Left renal pelvis (tissue), 4 donors: ENCODE measurements at regions not wholly inside any gene's neighbourhood (a gene's known extent, or its start where the extent isn't known, plus 50 kb on each side); places are given as distances from the start of the nearest gene placed in this dataset.
"Not testable (repeated sequence)": the region's sequence is repeated elsewhere in the genome, so short reads cannot be mapped to it uniquely, and the experiment has no call there.

Experiments used
- DNase-seq, 4 donors: peaks; one replicate each; pipeline ENCODE4 v3.0.0-alpha.2; 2013; ENCODE audit warnings: low read depth in 4 of 4, low spot score in 3 of 4

- DNase-seq = no peak
Measured at GRCh38 chrX:34406580-34406979, 250.5 kb downstream of the TMEM47 start.

DNA sequence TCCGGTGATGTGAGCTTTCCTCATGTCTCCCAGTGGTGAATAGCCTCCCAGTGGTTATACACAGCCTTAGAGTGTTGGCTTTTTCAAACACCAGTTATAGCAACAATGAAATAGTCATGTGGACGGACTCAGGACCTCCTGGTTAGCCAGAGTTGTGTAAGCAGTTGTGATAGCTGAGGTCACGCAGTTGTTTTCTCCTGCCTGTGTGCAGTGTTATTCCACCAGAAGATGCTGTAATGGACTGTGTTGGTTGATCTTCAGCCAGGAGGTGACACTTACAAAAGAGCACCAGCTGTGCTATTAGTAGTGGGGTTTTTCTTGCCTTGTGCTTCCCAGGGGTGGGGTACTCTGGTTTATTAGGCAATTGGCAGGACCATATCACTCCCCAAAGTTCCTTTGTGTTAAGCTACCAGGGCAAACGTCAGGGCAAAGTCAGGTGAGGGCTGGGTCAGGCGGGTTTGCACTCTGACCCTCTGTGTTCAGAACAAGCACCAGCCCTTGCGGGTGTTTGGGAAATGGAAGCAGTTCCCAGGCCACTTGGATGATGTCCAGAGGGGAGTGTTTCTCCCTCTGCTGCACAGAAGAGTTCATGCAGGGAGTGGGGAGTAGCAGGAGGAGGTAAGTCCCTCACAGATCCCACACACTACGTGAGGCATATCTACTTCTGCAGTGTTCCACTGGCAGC lies 252.6 kb downstream of the TMEM47 start:
- DNase-seq = no peak

GRCh38 chrX:34401411-34401810 lies 255.7 kb downstream of the TMEM47 start:
- DNase-seq = no peak

DNA sequence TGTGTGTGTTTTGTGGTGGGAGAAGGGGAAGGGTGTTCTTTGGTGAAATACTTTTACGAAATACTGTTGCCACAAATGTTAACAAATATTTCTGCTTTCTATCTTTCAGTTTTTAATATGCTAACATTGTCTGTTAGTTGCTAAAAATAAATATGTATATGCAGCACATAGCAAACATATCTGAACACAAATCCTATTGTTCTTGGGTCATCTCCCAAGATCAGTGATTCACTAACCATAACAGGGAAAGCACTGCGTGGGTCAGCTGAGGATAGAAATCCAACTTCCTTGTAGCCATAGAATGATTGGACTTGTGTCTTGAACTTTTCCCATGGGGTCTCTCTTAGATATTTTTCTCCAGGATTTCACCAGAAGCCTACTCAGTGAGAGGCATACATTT lies 250.3 kb upstream of the FAM47A start:
- DNase-seq = no peak

- DNase-seq = no peak
Measured at GRCh38 chrX:34381241-34381640, 249.1 kb upstream of the FAM47A start.

DNA sequence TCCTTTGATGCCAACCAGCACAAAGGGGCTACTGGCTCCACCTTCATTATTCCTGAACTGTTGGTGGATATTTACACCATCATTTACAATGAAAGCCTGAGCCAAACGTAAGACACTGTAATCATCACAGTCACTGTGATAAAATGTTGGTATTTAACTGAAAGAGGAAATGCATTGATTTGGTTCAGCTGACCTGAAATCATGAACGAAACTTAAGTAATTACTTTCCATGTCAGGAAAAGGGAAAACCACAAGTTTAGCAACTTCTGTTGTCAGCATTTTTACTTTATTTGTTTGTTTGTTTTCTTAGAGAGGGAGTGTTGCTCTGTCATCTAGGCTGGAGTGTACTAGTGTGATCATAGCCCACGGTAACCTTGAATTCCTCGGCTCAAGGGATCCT lies 247.8 kb upstream of the FAM47A start:
- no peak for DNase-seq

DNA sequence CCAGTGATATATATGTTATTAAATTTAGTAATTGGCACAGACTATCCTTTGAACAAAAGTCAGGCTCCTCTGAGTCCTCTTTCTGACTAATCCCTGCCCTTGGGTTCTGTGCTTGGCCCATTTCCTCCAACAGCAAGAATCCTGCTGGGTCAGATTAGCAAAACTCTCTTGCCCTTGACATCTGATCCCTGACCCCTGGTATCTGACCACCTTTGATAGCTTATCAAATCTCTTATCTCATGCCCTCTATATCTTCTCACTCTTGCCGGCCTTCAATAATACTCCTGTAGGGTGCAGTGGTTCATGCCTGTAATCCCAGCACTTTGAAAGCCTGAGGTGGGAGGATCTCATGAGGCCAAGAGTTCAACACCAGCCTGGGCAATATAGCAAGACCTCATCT lies 245.5 kb upstream of the FAM47A start:
- DNase-seq = no peak

DNA sequence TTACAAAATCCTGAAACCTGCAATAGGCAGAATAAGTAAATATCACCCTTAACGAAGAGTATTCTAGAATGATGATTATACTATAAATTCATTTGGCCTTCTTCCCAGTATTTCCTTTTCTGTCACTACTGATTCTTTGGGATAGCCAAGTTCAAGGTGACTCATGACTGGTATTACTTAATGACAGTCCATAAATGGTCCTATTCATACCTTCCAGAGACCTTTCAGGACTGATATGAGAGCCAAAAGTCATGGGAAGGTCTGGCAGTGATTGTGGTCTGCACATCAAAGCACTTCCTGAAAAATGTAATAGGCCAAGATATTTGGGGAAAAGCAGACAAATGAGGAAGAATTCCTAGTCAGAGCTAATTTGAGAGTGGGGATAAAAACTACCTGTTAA lies 239.6 kb upstream of the FAM47A start:
- no peak for DNase-seq

DNA sequence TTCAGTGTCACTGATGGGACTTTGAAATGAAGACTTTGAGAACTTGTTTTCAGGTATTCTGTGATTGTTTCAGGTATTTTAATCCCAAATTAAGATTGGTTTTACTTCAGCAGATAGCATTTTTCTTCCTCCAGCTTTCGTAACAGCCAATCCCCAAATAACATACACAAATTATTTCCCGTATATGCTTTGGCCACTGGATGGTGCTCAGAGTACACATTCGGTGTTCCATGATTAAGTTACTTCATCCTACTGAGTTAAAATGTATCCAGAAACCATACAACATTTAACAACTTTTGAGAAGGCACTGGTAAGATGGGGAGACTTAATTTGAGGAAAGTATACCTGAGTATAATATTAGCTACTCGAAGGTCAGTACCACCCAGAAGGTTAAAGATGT lies 233.4 kb upstream of the FAM47A start:
- peak in 3 of 4 donors; percentile 2 to 20 (median 3) for DNase-seq

DNA sequence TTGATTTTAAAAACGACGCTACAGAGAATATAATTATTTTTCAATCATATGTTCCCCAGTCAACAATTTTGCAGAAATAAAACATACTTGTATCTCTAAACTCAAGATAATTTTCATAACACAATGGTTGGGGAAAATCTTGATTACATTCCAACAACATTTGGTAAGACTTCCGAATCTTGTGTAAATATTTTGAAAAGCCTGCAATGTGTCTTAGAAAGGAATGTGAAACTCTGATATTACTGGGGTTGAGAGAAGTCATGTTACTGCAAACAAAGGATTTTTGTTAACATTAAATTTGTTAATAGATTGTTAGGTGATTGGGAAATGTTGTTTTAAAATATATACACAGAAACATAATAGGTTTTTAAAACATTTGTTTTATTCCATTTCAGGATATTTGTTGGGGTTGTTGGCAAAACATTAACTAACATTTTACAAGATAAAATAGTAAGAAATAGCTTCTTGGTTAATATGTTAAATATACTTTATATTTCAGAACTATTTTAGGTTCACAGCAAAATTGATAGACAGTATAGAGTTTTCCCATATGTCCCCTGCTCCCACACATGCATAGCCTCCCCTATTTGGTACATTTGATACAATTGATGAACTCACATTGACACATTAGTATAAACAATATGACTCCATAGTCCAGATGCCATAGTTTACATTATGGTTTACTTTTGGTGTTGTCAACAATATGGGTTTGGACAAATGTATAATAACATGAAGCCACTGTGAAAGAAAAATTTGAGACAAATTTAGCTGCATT lies 218.6 kb upstream of the FAM47A start:
- no peak for DNase-seq

DNA sequence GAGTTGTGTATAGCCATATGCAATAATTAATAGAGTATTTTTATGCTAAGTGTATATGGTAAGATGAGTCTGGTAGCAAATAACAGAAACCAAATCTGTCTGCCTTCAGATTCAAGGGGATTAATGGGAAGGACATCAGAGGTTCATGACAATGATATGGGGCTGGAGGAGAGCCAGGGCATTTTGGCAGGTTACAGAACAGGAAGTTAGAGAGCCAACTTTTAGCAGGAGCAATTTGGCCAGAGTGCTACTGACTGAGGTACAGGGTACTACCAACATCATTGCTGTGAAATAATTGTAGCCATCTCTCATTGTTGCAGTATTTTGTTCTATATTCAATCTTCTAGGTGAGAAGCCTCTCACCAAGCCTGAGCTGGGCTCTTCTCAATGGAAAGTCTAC lies 210.9 kb upstream of the FAM47A start:
- no peak for DNase-seq

GRCh38 chrX:34341814-34342213 lies 209.7 kb upstream of the FAM47A start:
- no peak for DNase-seq

DNA sequence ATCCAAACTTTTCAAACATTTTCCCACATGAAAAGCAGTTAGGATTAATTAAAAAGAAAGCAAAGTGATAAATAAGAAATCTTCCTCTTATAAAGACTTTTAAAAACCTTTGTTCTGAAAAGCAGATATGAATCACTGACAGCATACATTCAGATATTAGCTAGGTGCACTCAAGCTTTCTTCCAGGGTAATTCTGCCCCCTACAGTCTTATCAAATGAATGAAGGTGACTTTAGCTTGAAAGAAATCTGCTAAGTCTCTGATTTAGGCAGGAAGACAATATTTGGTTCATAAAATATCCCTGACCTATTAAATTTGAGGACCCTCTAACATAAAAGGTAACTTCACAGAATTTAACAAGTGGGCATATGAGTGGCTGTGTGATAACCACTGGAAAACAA lies 209.1 kb upstream of the FAM47A start:
- no peak for DNase-seq

DNA sequence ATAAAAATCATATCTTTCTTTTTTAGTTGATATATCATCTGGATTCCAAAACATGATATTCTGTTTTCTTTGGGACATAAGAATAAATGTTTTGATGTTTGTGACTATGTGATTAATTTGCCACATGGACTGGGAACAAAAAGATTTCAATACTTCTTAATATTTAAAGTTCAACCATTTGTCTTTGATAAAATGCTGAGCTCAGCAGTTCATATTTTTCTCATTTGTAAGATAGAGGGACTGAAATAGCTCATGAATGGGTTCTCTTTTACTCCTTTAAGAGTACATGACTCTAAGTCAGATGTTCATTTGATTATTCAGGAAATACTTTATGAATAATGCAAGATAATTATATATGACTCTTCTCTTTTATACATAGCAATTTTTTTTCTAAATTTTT lies 205.9 kb upstream of the FAM47A start:
- DNase-seq = no peak

GRCh38 chrX:34335376-34335775 lies 203.3 kb upstream of the FAM47A start:
- not testable (repeated sequence) for DNase-seq

DNA sequence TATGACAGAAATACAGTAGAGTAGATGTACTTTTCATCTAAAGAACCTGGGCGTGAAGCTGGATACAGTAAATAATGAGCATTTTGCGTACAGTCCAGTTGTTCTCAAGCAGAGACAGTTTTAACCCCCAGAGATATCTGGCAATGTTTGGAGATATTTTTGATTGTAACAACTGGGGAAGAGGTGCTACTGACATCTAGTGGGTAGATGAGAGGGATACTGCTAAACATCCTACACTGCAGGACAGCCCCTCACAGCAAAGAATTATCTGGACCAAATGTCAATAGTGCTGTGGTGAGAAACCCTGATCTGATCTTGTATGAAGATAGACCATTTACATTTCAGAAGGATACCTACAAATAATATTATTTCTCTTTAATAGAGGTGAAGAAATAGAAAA lies 200.2 kb upstream of the FAM47A start:
- no peak for DNase-seq

DNA sequence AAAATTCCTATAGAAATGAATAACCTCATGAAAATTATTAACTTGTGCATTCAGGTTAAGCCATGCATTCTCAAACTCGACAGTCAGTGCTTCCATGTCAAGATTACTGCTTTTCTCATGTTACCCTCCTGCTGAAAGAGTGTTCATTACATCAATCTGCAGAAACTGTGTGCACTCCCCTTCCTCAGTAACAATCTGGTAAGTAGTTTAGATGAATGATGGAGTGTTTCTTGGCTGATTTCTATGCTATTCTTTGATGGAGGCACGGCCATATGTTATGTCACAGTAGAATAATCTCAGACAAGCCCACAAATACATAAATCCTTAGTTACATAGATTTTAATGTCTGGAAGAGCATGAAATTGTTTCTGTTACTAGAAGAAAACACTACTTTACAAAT lies 193.3 kb upstream of the FAM47A start:
- no peak for DNase-seq

GRCh38 chrX:34320424-34320823 lies 188.3 kb upstream of the FAM47A start:
- DNase-seq = not testable (repeated sequence)

DNA sequence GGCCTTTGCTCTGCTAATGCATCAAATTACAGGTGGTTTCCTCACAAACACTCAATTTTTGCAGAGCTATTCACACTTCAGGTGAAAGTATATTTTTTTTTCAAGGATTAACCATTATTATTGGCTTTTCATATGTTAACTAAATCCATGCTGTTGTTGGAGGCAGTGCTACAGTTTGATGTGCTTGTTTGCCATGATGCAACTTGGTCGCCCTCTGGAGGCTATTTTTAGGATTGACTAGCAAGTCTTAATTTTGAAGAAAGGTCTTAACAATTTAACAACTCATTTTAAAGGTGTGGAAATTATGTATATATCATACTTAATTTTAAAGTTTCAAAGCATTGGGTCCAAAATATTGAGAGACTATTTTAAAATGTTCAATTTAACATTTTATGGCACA lies 168.8 kb upstream of the FAM47A start:
- DNase-seq = peak in 1 of 4 donors; percentile 10

DNA sequence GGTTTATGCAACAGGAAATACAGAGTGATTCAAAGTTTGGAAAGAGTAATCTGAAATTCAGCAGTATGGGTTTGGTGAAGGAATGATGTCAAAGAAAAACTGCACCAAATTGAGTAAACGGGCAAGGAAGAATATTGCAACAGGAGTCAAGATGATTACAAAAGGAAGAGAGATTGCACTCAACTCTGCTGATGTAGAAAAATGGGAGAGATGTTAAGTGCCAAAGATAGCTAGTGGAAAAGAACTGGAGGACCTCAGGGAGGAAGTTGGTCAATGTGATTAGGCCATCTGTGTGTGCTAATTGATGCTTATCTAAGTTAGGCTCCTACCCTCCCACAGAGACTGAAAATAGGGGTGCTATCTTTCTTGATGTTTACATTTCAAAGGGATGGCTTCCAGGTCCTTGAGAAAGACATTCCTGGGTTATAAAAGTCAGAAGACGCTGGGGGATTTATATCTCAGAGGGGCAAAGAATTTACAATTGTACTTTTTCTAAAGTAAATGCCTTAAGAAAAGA lies 167.4 kb upstream of the FAM47A start:
- DNase-seq = no peak

GRCh38 chrX:34294665-34295064 lies 162.6 kb upstream of the FAM47A start:
- DNase-seq = no peak

- DNase-seq = no peak
Measured at GRCh38 chrX:34288782-34289181, 156.7 kb upstream of the FAM47A start.
